Panc1 (cell line): ENCODE measurements at regions not wholly inside any gene's neighbourhood (a gene's known extent, or its start where the extent isn't known, plus 50 kb on each side); places are given as distances from the start of the nearest gene placed in this dataset.

ENCODE experiments used
- POLR2AphosphoS5 ChIP-seq: IDR thresholded peaks from 2 replicates; pipeline ENCODE4 v1.6.1; 2012; ENCODE audit warnings: mild to moderate bottlenecking, low read depth, low read length, moderate library complexity
- SIN3A ChIP-seq: IDR thresholded peaks from 2 replicates; pipeline ENCODE4 v1.6.1; 2012; ENCODE audit warnings: low read depth, mild to moderate bottlenecking, low read length, moderate library complexity, borderline replicate concordance; ENCODE audit not compliant: insufficient read depth
- TCF7L2 ChIP-seq: IDR thresholded peaks from 2 replicates; pipeline ENCODE4 v1.6.1; 2011; ENCODE audit warnings: mild to moderate bottlenecking, low read depth, low read length, inconsistent platforms
- TF ChIP-seq, protein P1 (sequence below): fragments of 450-650 bp; IDR thresholded peaks from 2 replicates; pipeline ENCODE4 v1.5.1; 2017; ENCODE audit warnings: mild to moderate bottlenecking

DNA sequence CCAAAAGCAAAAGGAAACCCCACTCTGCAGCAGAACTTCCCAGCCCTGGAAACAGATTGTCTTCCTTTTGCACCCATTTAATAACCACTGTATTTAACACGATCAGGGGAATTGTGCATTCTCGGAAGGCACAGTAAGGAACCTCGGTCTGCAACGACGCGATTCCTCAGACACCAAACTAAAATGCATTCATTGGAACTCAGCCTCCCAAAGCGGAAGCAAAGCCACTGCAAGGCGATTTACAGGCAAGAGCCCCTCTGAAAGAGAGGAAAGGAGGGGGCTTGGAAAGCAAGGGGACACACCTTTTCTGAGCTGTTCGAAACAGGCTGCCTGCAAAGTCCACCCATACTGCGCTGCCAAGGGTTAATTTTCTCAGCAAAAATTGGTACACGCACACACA lies 297.7 kb downstream of the OMA1 start:
- TF ChIP-seq POLR2AphosphoS5 (no peak), SIN3A (no peak), TCF7L2 (no peak)
- TF ChIP-seq, protein P1, sequence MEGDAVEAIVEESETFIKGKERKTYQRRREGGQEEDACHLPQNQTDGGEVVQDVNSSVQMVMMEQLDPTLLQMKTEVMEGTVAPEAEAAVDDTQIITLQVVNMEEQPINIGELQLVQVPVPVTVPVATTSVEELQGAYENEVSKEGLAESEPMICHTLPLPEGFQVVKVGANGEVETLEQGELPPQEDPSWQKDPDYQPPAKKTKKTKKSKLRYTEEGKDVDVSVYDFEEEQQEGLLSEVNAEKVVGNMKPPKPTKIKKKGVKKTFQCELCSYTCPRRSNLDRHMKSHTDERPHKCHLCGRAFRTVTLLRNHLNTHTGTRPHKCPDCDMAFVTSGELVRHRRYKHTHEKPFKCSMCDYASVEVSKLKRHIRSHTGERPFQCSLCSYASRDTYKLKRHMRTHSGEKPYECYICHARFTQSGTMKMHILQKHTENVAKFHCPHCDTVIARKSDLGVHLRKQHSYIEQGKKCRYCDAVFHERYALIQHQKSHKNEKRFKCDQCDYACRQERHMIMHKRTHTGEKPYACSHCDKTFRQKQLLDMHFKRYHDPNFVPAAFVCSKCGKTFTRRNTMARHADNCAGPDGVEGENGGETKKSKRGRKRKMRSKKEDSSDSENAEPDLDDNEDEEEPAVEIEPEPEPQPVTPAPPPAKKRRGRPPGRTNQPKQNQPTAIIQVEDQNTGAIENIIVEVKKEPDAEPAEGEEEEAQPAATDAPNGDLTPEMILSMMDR: no peak
